OCI-LY1 (cell line): ENCODE measurements at regions not wholly inside any gene's neighbourhood (a gene's known extent, or its start where the extent isn't known, plus 50 kb on each side); places are given as distances from the start of the nearest gene placed in this dataset.

Source experiments
- H2AFZ ChIP-seq: fragments of 200-600 bp; sonication (generic), shearing (Covaris generic); 2 replicates; pipeline ENCODE4 v1.6.0; 2014; ENCODE audit warnings: antibody characterized with exemption, mild to moderate bottlenecking, low read length
- H3F3A ChIP-seq: fragments of 200-600 bp; sonication (generic), shearing (Covaris generic); 2 replicates; pipeline ENCODE4 v1.6.0; 2014; ENCODE audit warnings: mild to moderate bottlenecking, antibody characterized with exemption, low read length, moderate library complexity; ENCODE audit not compliant: insufficient read depth
- H3K27ac ChIP-seq: fragments of 200-600 bp; sonication (generic); 2 replicates; pipeline ENCODE4 v1.5.1; 2014; ENCODE audit warnings: low read length, mixed run types, mild to moderate bottlenecking, low read depth; ENCODE audit not compliant: poor library complexity, severe bottlenecking
- H3K27me3 ChIP-seq: fragments of 200-600 bp; sonication (generic); 2 replicates; pipeline ENCODE4 v1.6.0; 2014; ENCODE audit warnings: antibody characterized with exemption, mild to moderate bottlenecking, low read length, moderate library complexity; ENCODE audit not compliant: insufficient read depth
- H3K36me3 ChIP-seq: fragments of 200-600 bp; sonication (generic); 2 replicates; pipeline ENCODE4 v1.6.1; 2014; ENCODE audit warnings: mild to moderate bottlenecking, antibody characterized with exemption, low read length, moderate library complexity, mixed read lengths; ENCODE audit not compliant: insufficient read depth
- H3K4me1 ChIP-seq: fragments of 200-600 bp; sonication (generic); 2 replicates; pipeline ENCODE4 v1.5.1; 2014; ENCODE audit warnings: mild to moderate bottlenecking, low read length, moderate library complexity; ENCODE audit not compliant: insufficient read depth, severe bottlenecking
- H3K4me2 ChIP-seq: fragments of 200-600 bp; sonication (generic), shearing (Covaris generic); 2 replicates; pipeline ENCODE4 v1.6.1; 2014; ENCODE audit warnings: low read length
- H3K4me3 ChIP-seq: fragments of 200-600 bp; sonication (generic); 2 replicates; pipeline ENCODE4 v1.5.1; 2014; ENCODE audit warnings: low read length, low read depth, mild to moderate bottlenecking, mixed read lengths; ENCODE audit not compliant: poor library complexity, severe bottlenecking
- H3K79me2 ChIP-seq: fragments of 200-600 bp; shearing (Covaris generic); 2 replicates; pipeline ENCODE4 v1.6.1; 2016; ENCODE audit warnings: mixed run types, low read length, mixed read lengths; ENCODE audit not compliant: insufficient read depth
- H3K9ac ChIP-seq: fragments of 200-600 bp; sonication (generic), shearing (Covaris generic); 2 replicates; pipeline ENCODE4 v1.6.1; 2014; ENCODE audit warnings: mild to moderate bottlenecking, low read length, mixed read lengths
- H3K9me2 ChIP-seq: fragments of 200-600 bp; sonication (generic), shearing (Covaris generic); 2 replicates; pipeline ENCODE4 v1.6.1; 2014; ENCODE audit warnings: low read depth, mild to moderate bottlenecking, low read length, mixed read lengths
- H3K9me3 ChIP-seq: fragments of 200-600 bp; shearing (Covaris generic); 2 replicates; pipeline ENCODE4 v1.6.1; 2014; ENCODE audit warnings: low read length, mixed read lengths
- H4K20me1 ChIP-seq: fragments of 200-600 bp; sonication (generic), shearing (Covaris generic); 2 replicates; pipeline ENCODE4 v1.6.0; 2016; ENCODE audit warnings: mild to moderate bottlenecking, low read length; ENCODE audit not compliant: insufficient read depth
- EZH2 ChIP-seq: fragments of 200-600 bp; sonication (generic), shearing (Covaris generic); IDR thresholded peaks from 2 replicates; pipeline ENCODE4 v1.8.0; 2017; ENCODE audit warnings: borderline replicate concordance, mixed run types, mild to moderate bottlenecking, antibody characterized with exemption, low read length, moderate library complexity, mixed read lengths
- TF ChIP-seq, protein P1 (sequence below): fragments of 200-600 bp; sonication (generic), shearing (Covaris generic); IDR thresholded peaks from 2 replicates; pipeline ENCODE4 v1.5.1; 2017; ENCODE audit warnings: mild to moderate bottlenecking, antibody characterized with exemption, low read length, moderate library complexity, mixed read lengths

DNA sequence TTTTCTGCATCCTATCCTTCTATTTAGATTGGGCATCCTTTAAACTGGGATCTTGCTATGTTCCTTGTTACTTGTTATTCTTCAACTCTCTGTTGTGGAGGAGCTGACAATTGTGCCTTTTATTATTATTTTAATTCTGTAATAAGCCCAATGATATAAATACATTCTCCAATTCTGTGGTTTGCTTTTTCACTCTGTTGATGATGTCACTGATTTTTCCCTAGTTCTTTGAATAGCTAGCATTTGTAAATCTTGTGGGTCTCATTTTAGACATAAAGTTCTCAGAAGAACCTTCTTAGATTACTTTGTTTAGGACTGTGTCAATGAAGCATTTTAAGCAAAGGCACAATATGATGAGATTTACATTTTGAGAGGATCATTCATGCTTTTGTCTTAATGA is 79.5 kb upstream of the SLC8A1 start:
- Histone ChIP-seq H3K4me2 (no peak overlapping the region), H3K27ac (no peak overlapping the region), H3K79me2 (no peaks in the 10 kb centered on the region), H4K20me1 (no peaks in the 10 kb centered on the region), H3K4me1 (no peaks in the 10 kb centered on the region), H3F3A (no peaks in the 10 kb centered on the region), H3K27me3 (no peaks in the 10 kb centered on the region), H2AFZ (no peak overlapping the region), H3K4me3 (no peak overlapping the region), H3K9ac (no peak overlapping the region), H3K9me2 (no peaks in the 10 kb centered on the region), H3K9me3 (no peaks in the 10 kb centered on the region), H3K36me3 (no peaks in the 10 kb centered on the region)
- TF ChIP-seq EZH2, result no peak
- TF ChIP-seq, protein P1, sequence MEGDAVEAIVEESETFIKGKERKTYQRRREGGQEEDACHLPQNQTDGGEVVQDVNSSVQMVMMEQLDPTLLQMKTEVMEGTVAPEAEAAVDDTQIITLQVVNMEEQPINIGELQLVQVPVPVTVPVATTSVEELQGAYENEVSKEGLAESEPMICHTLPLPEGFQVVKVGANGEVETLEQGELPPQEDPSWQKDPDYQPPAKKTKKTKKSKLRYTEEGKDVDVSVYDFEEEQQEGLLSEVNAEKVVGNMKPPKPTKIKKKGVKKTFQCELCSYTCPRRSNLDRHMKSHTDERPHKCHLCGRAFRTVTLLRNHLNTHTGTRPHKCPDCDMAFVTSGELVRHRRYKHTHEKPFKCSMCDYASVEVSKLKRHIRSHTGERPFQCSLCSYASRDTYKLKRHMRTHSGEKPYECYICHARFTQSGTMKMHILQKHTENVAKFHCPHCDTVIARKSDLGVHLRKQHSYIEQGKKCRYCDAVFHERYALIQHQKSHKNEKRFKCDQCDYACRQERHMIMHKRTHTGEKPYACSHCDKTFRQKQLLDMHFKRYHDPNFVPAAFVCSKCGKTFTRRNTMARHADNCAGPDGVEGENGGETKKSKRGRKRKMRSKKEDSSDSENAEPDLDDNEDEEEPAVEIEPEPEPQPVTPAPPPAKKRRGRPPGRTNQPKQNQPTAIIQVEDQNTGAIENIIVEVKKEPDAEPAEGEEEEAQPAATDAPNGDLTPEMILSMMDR, result no peak

DNA sequence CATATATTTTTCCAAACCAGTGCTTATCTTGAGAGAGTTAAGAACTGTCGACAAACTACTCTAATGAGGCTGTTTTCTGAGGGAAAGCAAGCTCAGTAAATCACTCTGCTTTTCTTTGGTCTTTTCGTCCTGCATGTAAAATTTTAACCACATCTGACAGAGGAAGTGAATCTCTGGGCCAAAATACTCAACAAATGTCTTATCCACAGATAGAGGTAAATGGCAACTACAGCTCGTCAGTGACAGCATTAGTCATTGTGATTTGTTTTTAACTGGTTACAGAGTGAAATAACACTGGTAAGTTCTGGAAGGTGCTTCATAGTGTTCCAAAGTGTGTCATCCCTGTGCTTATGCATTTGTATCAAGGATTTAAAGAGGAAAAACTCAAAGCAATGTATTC is 82.6 kb upstream of the SLC8A1 start:
- H3K27me3 ChIP-seq, result no peaks in the 10 kb centered on the region

DNA sequence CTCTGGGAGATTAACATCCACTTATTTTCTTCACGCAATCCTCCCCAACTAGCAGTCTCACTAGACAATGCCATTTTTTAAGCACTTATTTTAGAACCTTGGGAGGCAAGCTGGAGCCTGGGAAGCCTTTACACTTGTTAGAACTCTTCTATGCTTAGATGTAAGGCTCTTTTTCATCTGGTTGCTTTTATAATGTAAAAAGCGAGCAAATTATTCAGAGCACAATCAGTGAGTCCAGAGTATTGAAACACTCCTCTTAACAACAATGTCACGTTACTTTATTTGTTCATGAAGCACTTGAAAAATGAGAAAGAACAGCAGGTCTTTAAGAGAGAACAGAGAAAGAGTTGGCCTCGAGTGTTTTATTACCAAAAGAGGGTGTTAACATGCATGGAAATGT is 84.1 kb upstream of the SLC8A1 start:
- Histone ChIP-seq H3K27ac (no peak overlapping the region), H3K9me2 (no peaks in the 10 kb centered on the region), H2AFZ (no peak overlapping the region), H3K4me3 (no peak overlapping the region), H3K4me1 (no peaks in the 10 kb centered on the region), H3K9me3 (no peaks in the 10 kb centered on the region), H3K9ac (no peak overlapping the region), H3K79me2 (no peaks in the 10 kb centered on the region), H4K20me1 (no peaks in the 10 kb centered on the region), H3K36me3 (no peaks in the 10 kb centered on the region), H3K4me2 (no peak overlapping the region), H3K27me3 (no peaks in the 10 kb centered on the region), H3F3A (no peaks in the 10 kb centered on the region)
- TF ChIP-seq, protein P1, result no peak
- no peak for TF ChIP-seq EZH2

More for the DNA sequence above, 82.6 kb upstream of the SLC8A1 start:
- Histone ChIP-seq H3K36me3 (no peaks in the 10 kb centered on the region), H3K4me3 (no peak overlapping the region), H3K4me2 (no peak overlapping the region), H3K9me2 (no peaks in the 10 kb centered on the region), H3K9me3 (no peaks in the 10 kb centered on the region), H2AFZ (no peak overlapping the region), H3K79me2 (no peaks in the 10 kb centered on the region), H4K20me1 (no peaks in the 10 kb centered on the region), H3K9ac (no peak overlapping the region), H3K4me1 (no peaks in the 10 kb centered on the region), H3K27ac (no peak overlapping the region), H3F3A (no peaks in the 10 kb centered on the region)
- TF ChIP-seq, protein P1, result no peak
- TF ChIP-seq EZH2, result no peak
